Panc1 (cell line): ENCODE measurements at regions not wholly inside any gene's neighbourhood (a gene's known extent, or its start where the extent isn't known, plus 50 kb on each side); places are given as distances from the start of the nearest gene placed in this dataset.

Experiments used
- POLR2AphosphoS5 ChIP-seq: IDR thresholded peaks from 2 replicates; pipeline ENCODE4 v1.6.1; 2012; ENCODE audit warnings: mild to moderate bottlenecking, low read depth, low read length, moderate library complexity
- TF ChIP-seq, protein P1 (sequence below): fragments of 450-650 bp; IDR thresholded peaks from 2 replicates; pipeline ENCODE4 v1.5.1; 2017; ENCODE audit warnings: mild to moderate bottlenecking
- TF ChIP-seq, protein P2 (sequence below), 2 experiments: IDR thresholded peaks; 2 replicates each; pipeline ENCODE4 v1.6.1; 2011 to 2012; ENCODE audit warnings: low read depth in 2 of 2, control low read depth in 1 of 2, low read length in 1 of 2, mild to moderate bottlenecking in 1 of 2, moderate library complexity in 1 of 2; ENCODE audit not compliant: insufficient read depth in 1 of 2

DNA sequence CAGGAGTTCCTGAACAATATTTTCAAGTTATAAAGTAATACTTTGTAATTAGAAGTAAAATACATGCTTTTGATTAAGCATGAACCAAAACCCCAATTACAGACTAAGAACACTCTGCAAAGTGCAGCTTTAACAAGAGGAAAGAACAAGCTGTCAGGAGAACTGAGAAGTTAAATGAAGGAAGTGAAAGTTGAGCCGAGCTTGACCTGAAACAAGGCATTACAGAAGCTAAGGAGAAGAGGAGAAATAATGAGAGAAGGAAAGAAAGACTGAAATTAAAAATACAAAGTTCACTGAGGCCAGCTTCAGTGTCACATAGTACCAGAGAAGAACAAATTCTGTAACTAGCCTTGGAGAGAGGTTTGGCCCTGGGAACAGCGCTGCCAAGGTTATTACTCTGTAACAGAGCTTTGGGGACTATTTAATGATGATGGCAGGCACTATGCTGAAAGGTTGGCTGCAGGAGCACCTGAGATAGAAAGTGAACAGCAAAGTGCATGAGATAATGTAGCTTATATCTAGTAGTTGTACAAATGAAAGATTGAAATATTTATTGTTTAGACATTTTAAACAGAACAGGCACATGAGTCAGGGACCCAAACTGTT is 241.9 kb upstream of the PEX5L start:
- TF ChIP-seq POLR2AphosphoS5: no peak
- TF ChIP-seq, protein P1, sequence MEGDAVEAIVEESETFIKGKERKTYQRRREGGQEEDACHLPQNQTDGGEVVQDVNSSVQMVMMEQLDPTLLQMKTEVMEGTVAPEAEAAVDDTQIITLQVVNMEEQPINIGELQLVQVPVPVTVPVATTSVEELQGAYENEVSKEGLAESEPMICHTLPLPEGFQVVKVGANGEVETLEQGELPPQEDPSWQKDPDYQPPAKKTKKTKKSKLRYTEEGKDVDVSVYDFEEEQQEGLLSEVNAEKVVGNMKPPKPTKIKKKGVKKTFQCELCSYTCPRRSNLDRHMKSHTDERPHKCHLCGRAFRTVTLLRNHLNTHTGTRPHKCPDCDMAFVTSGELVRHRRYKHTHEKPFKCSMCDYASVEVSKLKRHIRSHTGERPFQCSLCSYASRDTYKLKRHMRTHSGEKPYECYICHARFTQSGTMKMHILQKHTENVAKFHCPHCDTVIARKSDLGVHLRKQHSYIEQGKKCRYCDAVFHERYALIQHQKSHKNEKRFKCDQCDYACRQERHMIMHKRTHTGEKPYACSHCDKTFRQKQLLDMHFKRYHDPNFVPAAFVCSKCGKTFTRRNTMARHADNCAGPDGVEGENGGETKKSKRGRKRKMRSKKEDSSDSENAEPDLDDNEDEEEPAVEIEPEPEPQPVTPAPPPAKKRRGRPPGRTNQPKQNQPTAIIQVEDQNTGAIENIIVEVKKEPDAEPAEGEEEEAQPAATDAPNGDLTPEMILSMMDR: no peak
- TF ChIP-seq, protein P2, sequence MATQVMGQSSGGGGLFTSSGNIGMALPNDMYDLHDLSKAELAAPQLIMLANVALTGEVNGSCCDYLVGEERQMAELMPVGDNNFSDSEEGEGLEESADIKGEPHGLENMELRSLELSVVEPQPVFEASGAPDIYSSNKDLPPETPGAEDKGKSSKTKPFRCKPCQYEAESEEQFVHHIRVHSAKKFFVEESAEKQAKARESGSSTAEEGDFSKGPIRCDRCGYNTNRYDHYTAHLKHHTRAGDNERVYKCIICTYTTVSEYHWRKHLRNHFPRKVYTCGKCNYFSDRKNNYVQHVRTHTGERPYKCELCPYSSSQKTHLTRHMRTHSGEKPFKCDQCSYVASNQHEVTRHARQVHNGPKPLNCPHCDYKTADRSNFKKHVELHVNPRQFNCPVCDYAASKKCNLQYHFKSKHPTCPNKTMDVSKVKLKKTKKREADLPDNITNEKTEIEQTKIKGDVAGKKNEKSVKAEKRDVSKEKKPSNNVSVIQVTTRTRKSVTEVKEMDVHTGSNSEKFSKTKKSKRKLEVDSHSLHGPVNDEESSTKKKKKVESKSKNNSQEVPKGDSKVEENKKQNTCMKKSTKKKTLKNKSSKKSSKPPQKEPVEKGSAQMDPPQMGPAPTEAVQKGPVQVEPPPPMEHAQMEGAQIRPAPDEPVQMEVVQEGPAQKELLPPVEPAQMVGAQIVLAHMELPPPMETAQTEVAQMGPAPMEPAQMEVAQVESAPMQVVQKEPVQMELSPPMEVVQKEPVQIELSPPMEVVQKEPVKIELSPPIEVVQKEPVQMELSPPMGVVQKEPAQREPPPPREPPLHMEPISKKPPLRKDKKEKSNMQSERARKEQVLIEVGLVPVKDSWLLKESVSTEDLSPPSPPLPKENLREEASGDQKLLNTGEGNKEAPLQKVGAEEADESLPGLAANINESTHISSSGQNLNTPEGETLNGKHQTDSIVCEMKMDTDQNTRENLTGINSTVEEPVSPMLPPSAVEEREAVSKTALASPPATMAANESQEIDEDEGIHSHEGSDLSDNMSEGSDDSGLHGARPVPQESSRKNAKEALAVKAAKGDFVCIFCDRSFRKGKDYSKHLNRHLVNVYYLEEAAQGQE (IDR thresholded peaks at IDR 0.05; ENCODE audit: insufficient read depth in 1 of 2, low read depth in 2 of 2, low read length in 1 of 2): no peak
